SK-N-SH (cell line): ENCODE measurements at regions not wholly inside any gene's neighbourhood (a gene's known extent, or its start where the extent isn't known, plus 50 kb on each side); places are given as distances from the start of the nearest gene placed in this dataset.

Experiments used
- CTCF ChIA-PET: fragments of 300-600, 350-600 bp; formaldehyde crosslinking; extraction: SDS; loops from one replicate; lab custom pipeline; 2021; lab: Yijun Ruan, JAX
- POLR2A ChIA-PET: fragments of 350-600 bp; sonication (Branson Sonifier 250); formaldehyde crosslinking; extraction: SDS; loops from one replicate; lab custom pipeline; 2020; ENCODE audit warnings: antibody characterized with exemption, inconsistent platforms; lab: Yijun Ruan, JAX
- DNase-seq: peaks from one replicate; pipeline ENCODE4 v3.0.0; 2012
- H2AFZ ChIP-seq: fragments of 200-600 bp; sonication (generic); 2 replicates; pipeline ENCODE4 v1.8.1; 2016; ENCODE audit warnings: antibody characterized with exemption, mild to moderate bottlenecking, low read depth
- H3F3A ChIP-seq: fragments of 200-600 bp; sonication (generic); replicated peaks from 2 replicates; pipeline ENCODE3; 2016; ENCODE audit warnings: antibody characterized with exemption, mild to moderate bottlenecking; ENCODE audit not compliant: insufficient read depth
- H3K27ac ChIP-seq, 2 experiments: fragments of 200-500 bp in 1 of 2; fragments of 200-600 bp in 1 of 2; sonication (Bioruptor generic) in 1 of 2; sonication (generic), shearing (Covaris generic) in 1 of 2; 2 replicates each; pipeline versions ENCODE4 v1.5.1 to v1.6.1; 2014 to 2016; ENCODE audit warnings: low read depth in 2 of 2, inconsistent platforms in 1 of 2, low read length in 1 of 2, mild to moderate bottlenecking in 1 of 2, mixed read lengths in 1 of 2
- H3K27me3 ChIP-seq: fragments of 200-600 bp; sonication (generic), shearing (Covaris generic); 2 replicates; pipeline ENCODE4 v1.6.1; 2016; ENCODE audit warnings: mixed run types; ENCODE audit not compliant: insufficient read depth
- H3K36me3 ChIP-seq, 2 experiments: fragments of 200-500 bp in 1 of 2; fragments of 200-600 bp in 1 of 2; sonication (Bioruptor generic) in 1 of 2; sonication (generic) in 1 of 2; replicated peaks in 1 of 2; 2 replicates each; pipeline versions ENCODE3 to v1.5.1; 2014 to 2016; ENCODE audit warnings: low read length in 1 of 2, mild to moderate bottlenecking in 1 of 2; ENCODE audit not compliant: insufficient read depth in 2 of 2, control insufficient read depth in 1 of 2
- H3K4me1 ChIP-seq, 2 experiments: fragments of 200-500 bp in 1 of 2; fragments of 200-600 bp in 1 of 2; sonication (Bioruptor generic) in 1 of 2; sonication (generic), shearing (Covaris generic) in 1 of 2; 2 replicates each; pipeline versions ENCODE4 v1.5.1 to v1.6.1; 2014 to 2016; ENCODE audit warnings: low read depth in 1 of 2, low read length in 1 of 2, mixed run types in 1 of 2; ENCODE audit not compliant: insufficient read depth in 2 of 2, control insufficient read depth in 1 of 2
- H3K4me2 ChIP-seq: fragments of 200-600 bp; sonication (generic), shearing (Covaris generic); 2 replicates; pipeline ENCODE4 v1.6.1; 2017; ENCODE audit warnings: mixed run types
- H3K4me3 ChIP-seq, 2 experiments: fragments of 200-500 bp in 1 of 2; fragments of 200-600 bp in 1 of 2; sonication (Bioruptor generic) in 1 of 2; sonication (generic), shearing (Covaris generic) in 1 of 2; 2 replicates each; pipeline versions ENCODE4 v1.5.1 to v1.8.1; 2014 to 2016; ENCODE audit warnings: low read depth in 2 of 2, inconsistent platforms in 1 of 2, low read length in 1 of 2, mild to moderate bottlenecking in 1 of 2, mixed read lengths in 1 of 2, moderate library complexity in 1 of 2
- H3K79me2 ChIP-seq: fragments of 200-600 bp; sonication (generic); 2 replicates; pipeline ENCODE4 v1.8.1; 2017; ENCODE audit warnings: mild to moderate bottlenecking; ENCODE audit not compliant: insufficient read depth
- H3K9ac ChIP-seq: fragments of 200-600 bp; sonication (generic); 2 replicates; pipeline ENCODE4 v1.6.1; 2017; ENCODE audit warnings: mixed run types
- H3K9me2 ChIP-seq: fragments of 200-600 bp; sonication (generic); 2 replicates; pipeline ENCODE4 v1.6.1; 2017; ENCODE audit warnings: mixed run types
- H3K9me3 ChIP-seq: fragments of 200-600 bp; sonication (generic); 2 replicates; pipeline ENCODE4 v1.6.1; 2017; ENCODE audit warnings: mixed run types, mild to moderate bottlenecking, moderate library complexity
- H4K20me1 ChIP-seq: fragments of 200-600 bp; sonication (generic); 2 replicates; pipeline ENCODE4 v1.6.1; 2017; ENCODE audit warnings: mild to moderate bottlenecking, mixed run types; ENCODE audit not compliant: insufficient read depth
- CHD2 ChIP-seq: fragments of 150-350 bp; IDR thresholded peaks from 2 replicates; pipeline ENCODE4 v1.6.1; 2018; ENCODE audit warnings: low read length; ENCODE audit not compliant: partially characterized antibody
- ELF1 ChIP-seq: IDR thresholded peaks from 2 replicates; pipeline ENCODE4 v1.4.0; 2012
- EZH2phosphoT487 ChIP-seq: fragments of 200-600 bp; sonication (generic); IDR thresholded peaks from 2 replicates; pipeline ENCODE4 v1.6.1; 2017; ENCODE audit warnings: low read depth, mixed run types, mild to moderate bottlenecking, antibody characterized with exemption, moderate library complexity, borderline replicate concordance
- FOSL2 ChIP-seq: IDR thresholded peaks from 2 replicates; pipeline ENCODE4 v1.4.0; 2012; ENCODE audit warnings: low read depth, mild to moderate bottlenecking, moderate library complexity, borderline replicate concordance
- FOXM1 ChIP-seq: IDR thresholded peaks from 2 replicates; pipeline ENCODE4 v1.4.0; 2012; ENCODE audit warnings: low read depth, mild to moderate bottlenecking
- IRF3 ChIP-seq: fragments of 150-350 bp; IDR thresholded peaks from 2 replicates; pipeline ENCODE4 v1.6.1; 2016; ENCODE audit warnings: mild to moderate bottlenecking, low read depth, low read length
- JUND ChIP-seq: IDR thresholded peaks from 2 replicates; pipeline ENCODE4 v1.4.0; 2012
- MXI1 ChIP-seq: IDR thresholded peaks from 2 replicates; pipeline ENCODE4 v1.6.1; 2012; ENCODE audit warnings: mild to moderate bottlenecking, low read depth, low read length, improper control_type of control experiment
- NFIC ChIP-seq: IDR thresholded peaks from 2 replicates; pipeline ENCODE4 v1.4.0; 2012; ENCODE audit warnings: borderline replicate concordance
- PBX3 ChIP-seq: IDR thresholded peaks from 2 replicates; pipeline ENCODE4; 2012
- POLR2AphosphoS5 ChIP-seq: IDR thresholded peaks from 2 replicates; pipeline ENCODE4 v1.6.1; 2012; ENCODE audit warnings: low read depth, low read length
- RFX5 ChIP-seq: IDR thresholded peaks from 2 replicates; pipeline ENCODE4 v1.6.1; 2012; ENCODE audit warnings: mild to moderate bottlenecking, improper control_type of control experiment, low read length
- SIN3A ChIP-seq: IDR thresholded peaks from 2 replicates; pipeline ENCODE4 v1.6.1; 2012; ENCODE audit warnings: low read depth, mild to moderate bottlenecking, low read length, moderate library complexity, borderline replicate concordance
- SMC3 ChIP-seq: IDR thresholded peaks from 2 replicates; pipeline ENCODE4 v1.6.1; 2012; ENCODE audit warnings: low read depth, low read length, improper control_type of control experiment
- TCF12 ChIP-seq: IDR thresholded peaks from 2 replicates; pipeline ENCODE4 v1.4.0; 2012
- USF2 ChIP-seq: fragments of 150-350 bp; IDR thresholded peaks from 2 replicates; pipeline ENCODE4 v1.6.1; 2017; ENCODE audit warnings: antibody characterized with exemption, low read length, low read depth, borderline replicate concordance
- WGBS: methylation state at CpG from one replicate; pipeline ENCODE4 v1.1.6; 2017; ENCODE audit warnings: low lambda C conversion rate; 5-methylcytosine and 5-hydroxymethylcytosine counted together
- TF ChIP-seq, protein P1 (sequence below): IDR thresholded peaks from 2 replicates; pipeline ENCODE4 v1.4.0; 2012; ENCODE audit warnings: low read depth, borderline replicate concordance

DNA sequence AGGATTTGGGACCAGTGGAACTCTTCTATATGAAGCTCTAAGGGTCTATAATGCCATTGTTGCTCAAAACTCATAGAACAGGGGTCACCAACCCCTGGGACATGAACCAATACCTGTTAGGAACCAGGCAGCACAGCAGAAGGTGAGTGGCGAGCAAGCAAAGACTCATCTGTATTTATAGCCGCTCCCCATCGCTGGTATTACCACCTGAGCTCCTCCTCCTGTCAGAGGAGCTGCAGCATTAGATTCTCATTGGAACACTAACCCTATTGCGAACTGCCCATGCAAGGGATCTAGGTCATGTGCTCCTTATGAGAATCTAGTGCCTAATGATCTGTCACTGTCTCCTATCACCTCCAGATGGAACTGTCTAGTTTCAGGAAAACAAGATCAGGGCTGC, 237.5 kb downstream of the C6orf118 start:
- Histone ChIP-seq H3K9me2 (no peaks in the 10 kb centered on the region), H3K27ac (no peak overlapping the region), H3F3A (no peaks in the 10 kb centered on the region)
- CTCF ChIA-PET, result no interaction called here
- TF ChIP-seq MXI1 (no peak), FOSL2 (no peak), SMC3 (no peak), FOXM1 (no peak), RFX5 (no peak), IRF3 (no peak), SIN3A (no peak), EZH2phosphoT487 (no peak), JUND (no peak), USF2 (no peak), ELF1 (no peak), POLR2AphosphoS5 (no peak), PBX3 (no peak), TCF12 (no peak), CHD2 (no peak), NFIC (no peak)
- TF ChIP-seq, protein P1, sequence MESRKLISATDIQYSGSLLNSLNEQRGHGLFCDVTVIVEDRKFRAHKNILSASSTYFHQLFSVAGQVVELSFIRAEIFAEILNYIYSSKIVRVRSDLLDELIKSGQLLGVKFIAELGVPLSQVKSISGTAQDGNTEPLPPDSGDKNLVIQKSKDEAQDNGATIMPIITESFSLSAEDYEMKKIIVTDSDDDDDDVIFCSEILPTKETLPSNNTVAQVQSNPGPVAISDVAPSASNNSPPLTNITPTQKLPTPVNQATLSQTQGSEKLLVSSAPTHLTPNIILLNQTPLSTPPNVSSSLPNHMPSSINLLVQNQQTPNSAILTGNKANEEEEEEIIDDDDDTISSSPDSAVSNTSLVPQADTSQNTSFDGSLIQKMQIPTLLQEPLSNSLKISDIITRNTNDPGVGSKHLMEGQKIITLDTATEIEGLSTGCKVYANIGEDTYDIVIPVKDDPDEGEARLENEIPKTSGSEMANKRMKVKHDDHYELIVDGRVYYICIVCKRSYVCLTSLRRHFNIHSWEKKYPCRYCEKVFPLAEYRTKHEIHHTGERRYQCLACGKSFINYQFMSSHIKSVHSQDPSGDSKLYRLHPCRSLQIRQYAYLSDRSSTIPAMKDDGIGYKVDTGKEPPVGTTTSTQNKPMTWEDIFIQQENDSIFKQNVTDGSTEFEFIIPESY, result no peak
- TF ChIP-seq, all 33 proteins: peak for 0
- POLR2A ChIA-PET, result no interaction called here
- no peak overlapping the region for H3K4me3 ChIP-seq
- DNase-seq, result no peak
- H3K9ac ChIP-seq, result no peak overlapping the region
- H4K20me1 ChIP-seq, result no peaks in the 10 kb centered on the region
- H2AFZ ChIP-seq, result no peak overlapping the region
- 9% methylated on average over 4 of the region's 4 CpGs for WGBS
- H3K36me3 ChIP-seq, result no peaks in the 10 kb centered on the region
- H3K4me1 ChIP-seq, result no peaks in the 10 kb centered on the region
- H3K4me2 ChIP-seq, result no peak overlapping the region
- no peaks in the 10 kb centered on the region for H3K79me2 ChIP-seq
- H3K9me3 ChIP-seq, result no peaks in the 10 kb centered on the region
- H3K27me3 ChIP-seq, result no peaks in the 10 kb centered on the region
